LNCaP clone FGC (cell line): ENCODE measurements at regions not wholly inside any gene's neighbourhood (a gene's known extent, or its start where the extent isn't known, plus 50 kb on each side); places are given as distances from the start of the nearest gene placed in this dataset.

Experiments
- DNase-seq: peaks from one replicate; pipeline ENCODE4 v3.0.0-alpha.2; 2011; ENCODE audit warnings: low read depth
- H3K4me3 ChIP-seq: 2 replicates; pipeline ENCODE4 v1.5.1; 2011; ENCODE audit warnings: mild to moderate bottlenecking, low read depth, low read length, control low read depth
- CTCF ChIP-seq: IDR thresholded peaks from 2 replicates; pipeline ENCODE4 v1.5.1; 2012; ENCODE audit warnings: mild to moderate bottlenecking; ENCODE audit not compliant: control insufficient read depth, insufficient read depth; ENCODE audit errors: extremely low read depth

GRCh38 chr6:114432400-114432799, 89.6 kb upstream of the HS3ST5 start:
- DNase-seq: no peak
- no peak overlapping the region for H3K4me3 ChIP-seq
- no peak for TF ChIP-seq CTCF

- no peak overlapping the region for H3K4me3 ChIP-seq
- DNase-seq: no peak
- TF ChIP-seq CTCF: no peak
These were observed 88.8 kb upstream of the HS3ST5 start for GRCh38 chr6:114431641-114432040.

GRCh38 chr6:114430534-114431124, 87.8 kb upstream of the HS3ST5 start:
- DNase-seq: no peak
- H3K4me3 ChIP-seq: no peak overlapping the region
- TF ChIP-seq CTCF: no peak

GRCh38 chr6:114428341-114428740, 85.5 kb upstream of the HS3ST5 start:
- no peak for TF ChIP-seq CTCF
- H3K4me3 ChIP-seq: no peak overlapping the region
- DNase-seq: no peak

- no peak overlapping the region for H3K4me3 ChIP-seq
- TF ChIP-seq CTCF: no peak
- DNase-seq: no peak
These were observed 78.4 kb upstream of the HS3ST5 start for GRCh38 chr6:114421199-114421598.

- no peak for TF ChIP-seq CTCF
- no peak for DNase-seq
- H3K4me3 ChIP-seq: no peak overlapping the region
These were observed 76.4 kb upstream of the HS3ST5 start for GRCh38 chr6:114419175-114419574.

GRCh38 chr6:114418304-114418972, 75.6 kb upstream of the HS3ST5 start:
- H3K4me3 ChIP-seq: no peak overlapping the region
- no peak for DNase-seq
- TF ChIP-seq CTCF: no peak
